Peyer's patch (tissue), 4 donors: ENCODE measurements at regions not wholly inside any gene's neighbourhood (a gene's known extent, or its start where the extent isn't known, plus 50 kb on each side); places are given as distances from the start of the nearest gene placed in this dataset.

ENCODE experiments used
- CTCF ChIP-seq, 6 experiments: fragments of 450-650 bp in 4 of 6; fragments of 200-600 bp in 2 of 6; sonication (generic) in 1 of 6; IDR thresholded peaks; one replicate each; pipeline ENCODE4 v1.5.1; 2017 to 2019; ENCODE audit warnings: antibody characterized with exemption in 6 of 6, mild to moderate bottlenecking in 3 of 6, moderate library complexity in 1 of 6
- POLR2A ChIP-seq, 2 donors: fragments of 450-650 bp; IDR thresholded peaks; one replicate each; pipeline ENCODE4 v1.5.1; 2017; ENCODE audit warnings: antibody characterized with exemption in 2 of 2, mild to moderate bottlenecking in 2 of 2, moderate library complexity in 2 of 2

- TF ChIP-seq CTCF (IDR thresholded peaks at IDR 0.05) (no peak), POLR2A (IDR thresholded peaks at IDR 0.05) (no peak)
These were observed 142.0 kb upstream of the RET start for GRCh38 chr10:42934842-42935241.
